ELR (cell line): ENCODE measurements at regions not wholly inside any gene's neighbourhood (a gene's known extent, or its start where the extent isn't known, plus 50 kb on each side); places are given as distances from the start of the nearest gene placed in this dataset.
A peak's percentile ranks its signal among the peaks of the same experiment; 100 is the strongest.
"Not testable (repeated sequence)": the region's sequence is repeated elsewhere in the genome, so short reads cannot be mapped to it uniquely, and the experiment has no call there.

ENCODE experiments used
- DNase-seq: peaks from one replicate; pipeline ENCODE4 v3.0.0-alpha.2; 2015; ENCODE audit warnings: low read depth

DNA sequence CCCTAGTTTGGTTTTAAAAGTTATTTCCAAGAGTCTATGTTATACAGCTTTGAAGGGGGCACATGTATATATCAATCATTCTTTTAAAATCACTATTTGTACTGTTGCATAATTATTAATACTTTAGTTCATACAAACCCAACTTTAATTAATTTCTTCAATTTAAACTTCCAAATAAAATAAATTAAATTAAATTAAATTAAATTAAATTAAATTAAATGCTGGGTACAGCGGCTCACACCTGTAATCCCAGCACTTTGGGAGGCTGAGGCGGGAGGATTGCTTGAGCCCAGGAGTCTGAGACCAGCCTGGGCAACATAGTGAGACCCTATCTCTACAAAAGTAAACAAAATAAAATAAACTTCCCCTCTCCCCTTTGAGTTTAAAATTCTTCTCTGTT lies 98.9 kb upstream of the MYO10 start:
- DNase-seq: not testable (repeated sequence)

DNA sequence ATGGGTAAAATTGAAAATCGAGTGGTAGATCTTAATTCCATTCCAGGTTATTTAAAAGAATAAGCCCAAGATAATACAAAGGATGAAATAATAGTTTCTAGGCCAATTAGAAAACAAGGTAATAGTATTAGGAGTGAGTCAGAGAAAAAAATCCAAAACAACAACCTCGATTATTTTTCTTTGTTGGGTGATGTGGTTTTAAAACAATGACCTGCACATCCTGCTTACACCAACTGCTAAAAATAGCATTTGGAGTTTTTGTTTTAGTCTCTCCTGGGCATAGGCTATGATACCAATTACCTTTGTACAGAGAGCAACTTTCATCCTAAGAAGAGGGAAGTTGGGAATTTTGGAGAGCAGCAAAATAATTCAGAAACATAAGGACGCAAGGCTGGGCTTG lies 101.7 kb upstream of the MYO10 start:
- peak; percentile 56 for DNase-seq

DNA sequence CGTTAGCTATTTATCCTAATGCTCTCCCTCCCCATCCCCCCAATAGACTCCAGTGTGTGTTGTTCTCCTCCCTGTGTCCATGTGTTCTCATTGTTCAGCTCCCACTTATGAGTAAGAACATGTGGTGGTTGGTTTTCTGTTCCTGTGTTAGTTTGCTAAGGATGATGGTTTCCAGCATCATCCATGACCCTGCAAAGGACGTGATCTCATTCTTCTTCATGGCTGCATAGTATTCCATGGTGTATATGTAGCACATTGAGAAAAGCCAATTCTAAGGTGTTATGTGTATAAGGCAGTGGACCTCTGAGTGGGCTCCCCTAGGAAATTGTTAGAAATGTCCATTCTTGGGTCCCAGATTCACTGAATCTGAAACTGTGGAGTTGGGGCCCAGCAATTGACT lies 103.1 kb upstream of the MYO10 start:
- no peak for DNase-seq

DNA sequence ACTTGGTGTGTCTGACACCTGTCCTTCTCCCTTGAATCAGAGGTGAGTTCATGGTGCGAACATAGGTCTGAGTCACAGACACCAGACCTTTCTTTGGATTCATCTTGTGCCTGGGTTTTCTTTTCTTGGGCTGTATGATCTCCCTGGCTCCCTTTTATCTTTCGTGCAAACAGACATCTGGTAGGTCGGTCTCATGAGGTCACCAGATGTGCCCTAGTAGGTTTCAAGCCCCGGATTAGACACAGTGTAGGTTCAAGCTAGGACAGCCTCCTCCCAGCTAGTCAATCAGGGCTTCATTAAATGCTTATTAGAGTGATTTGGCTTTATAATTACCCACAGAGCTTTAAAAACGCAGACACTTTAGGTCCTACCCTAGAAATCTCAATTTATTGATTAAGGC lies 106.0 kb upstream of the MYO10 start:
- DNase-seq: no peak

DNA sequence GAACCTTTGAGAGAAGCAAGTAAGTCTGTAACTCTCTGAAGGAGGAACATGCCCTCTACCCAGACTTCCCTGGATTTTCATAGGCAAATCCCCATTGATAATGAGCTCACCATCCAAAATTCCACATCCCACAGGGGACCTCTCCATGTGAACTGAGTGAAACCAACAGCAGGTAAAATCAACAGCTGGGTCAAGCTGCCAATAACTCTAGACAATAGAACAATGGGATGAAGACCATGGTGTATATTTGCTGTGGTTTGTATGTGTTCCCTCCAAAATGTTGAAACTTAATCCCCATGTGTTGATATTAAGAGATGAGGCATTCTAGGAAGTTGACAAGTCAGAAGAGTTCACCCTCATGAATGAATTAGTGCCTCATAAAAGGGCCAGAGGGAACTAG lies 110.2 kb upstream of the MYO10 start:
- no peak for DNase-seq

DNA sequence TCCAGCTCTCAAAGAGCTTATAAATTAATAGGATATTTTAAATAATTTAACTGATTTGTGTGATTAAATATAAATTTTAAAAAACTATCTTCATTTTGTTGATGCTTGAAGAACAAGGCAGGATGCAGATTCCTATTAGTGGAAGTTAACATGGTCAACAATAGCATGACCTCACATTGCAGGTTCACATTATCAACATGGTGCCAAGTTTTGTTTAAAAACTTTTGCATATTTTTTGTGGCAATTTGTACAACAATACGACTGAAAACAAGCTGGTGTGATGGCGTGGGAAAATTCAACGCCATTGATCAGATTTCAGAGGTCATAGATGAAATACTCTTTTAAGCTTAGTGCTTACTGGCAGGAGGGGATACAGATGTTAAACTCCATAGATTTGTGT lies 114.1 kb upstream of the MYO10 start:
- no peak for DNase-seq

DNA sequence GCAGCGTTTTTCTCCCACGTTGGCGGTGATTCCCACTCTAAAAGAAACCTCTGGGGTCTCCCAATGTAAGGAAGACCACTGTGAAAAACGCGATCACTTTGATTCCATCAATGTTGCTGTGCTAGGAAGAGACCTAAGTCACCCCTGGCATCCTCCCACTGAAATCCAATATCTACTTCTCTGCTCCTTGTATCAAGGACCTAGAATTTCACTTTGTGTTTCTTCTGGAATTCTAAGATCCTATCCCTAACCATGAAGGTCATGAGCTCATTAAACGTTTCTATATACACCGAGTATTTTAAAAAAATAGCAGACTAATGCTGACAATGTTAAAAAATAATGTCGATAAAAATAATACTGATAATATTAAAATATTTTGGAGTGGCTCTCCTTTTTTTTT lies 118.8 kb upstream of the MYO10 start:
- DNase-seq: no peak

DNA sequence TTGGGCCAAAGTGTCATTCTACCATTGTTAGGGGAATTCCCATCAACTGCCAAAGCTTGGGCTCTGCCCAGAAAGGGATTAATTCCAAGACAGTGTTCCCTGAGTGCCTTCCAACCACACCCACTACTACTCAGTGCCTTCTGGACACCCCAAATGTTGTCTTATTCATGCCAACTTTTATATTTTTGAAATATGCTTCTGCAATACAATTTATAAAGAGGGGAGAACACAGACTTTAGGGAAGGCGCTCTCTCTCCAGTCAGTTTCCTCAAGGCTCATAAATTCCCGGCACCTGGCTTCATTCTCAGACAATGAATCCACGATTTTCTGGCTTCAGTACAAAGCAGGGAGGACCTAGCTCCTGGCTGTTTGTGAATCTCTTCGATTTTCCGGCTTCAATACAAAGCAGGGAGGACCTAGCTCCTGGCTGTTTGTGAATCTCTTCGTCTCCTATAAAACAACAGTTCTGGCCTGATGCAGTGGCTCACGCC lies 120.1 kb upstream of the MYO10 start:
- DNase-seq: peak; percentile 13

DNA sequence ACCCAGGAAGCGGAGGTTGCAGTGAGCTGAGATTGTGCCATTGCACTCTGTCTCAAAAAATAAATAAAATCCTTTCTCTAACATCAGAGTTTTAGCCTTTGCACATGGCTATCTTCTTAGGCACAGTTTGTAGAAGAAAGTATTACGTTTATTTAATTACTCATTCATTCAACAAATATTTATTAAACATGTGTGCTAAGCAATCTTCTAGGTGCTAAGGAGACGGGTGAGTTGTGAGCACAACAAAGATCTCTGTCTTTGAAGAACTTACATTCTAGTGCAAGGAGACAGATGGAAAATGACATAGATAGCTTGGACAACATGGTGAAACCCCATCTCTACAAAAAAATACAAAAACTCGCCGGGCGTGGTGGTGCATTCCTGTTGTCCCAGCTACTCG lies 122.3 kb upstream of the MYO10 start:
- DNase-seq: no peak

DNA sequence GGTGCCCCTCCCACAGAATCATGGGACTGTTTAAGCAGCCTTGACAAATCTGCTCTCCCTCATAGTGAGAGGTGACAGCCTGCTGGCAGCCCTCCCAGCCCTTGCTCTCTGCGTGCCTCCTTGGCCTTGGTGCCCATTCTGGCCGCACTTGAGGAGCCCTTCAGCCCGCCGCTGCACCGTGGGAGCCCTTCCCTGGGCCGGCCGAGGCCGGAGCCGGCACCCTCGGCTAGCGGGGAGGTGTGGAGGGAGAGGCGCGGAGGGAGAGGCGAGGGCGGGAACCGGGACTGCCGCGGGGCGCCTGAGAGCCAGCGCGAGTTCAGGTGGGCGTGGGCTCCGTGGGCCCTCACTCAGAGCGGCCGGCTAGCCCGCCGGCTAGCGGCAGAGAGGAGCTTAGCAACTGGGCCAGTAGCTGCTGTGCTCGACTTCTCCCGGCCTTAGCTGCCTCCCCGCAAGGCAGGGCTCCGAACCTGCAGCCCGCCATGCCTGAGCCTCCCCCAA lies 125.9 kb upstream of the MYO10 start:
- DNase-seq: no peak

DNA sequence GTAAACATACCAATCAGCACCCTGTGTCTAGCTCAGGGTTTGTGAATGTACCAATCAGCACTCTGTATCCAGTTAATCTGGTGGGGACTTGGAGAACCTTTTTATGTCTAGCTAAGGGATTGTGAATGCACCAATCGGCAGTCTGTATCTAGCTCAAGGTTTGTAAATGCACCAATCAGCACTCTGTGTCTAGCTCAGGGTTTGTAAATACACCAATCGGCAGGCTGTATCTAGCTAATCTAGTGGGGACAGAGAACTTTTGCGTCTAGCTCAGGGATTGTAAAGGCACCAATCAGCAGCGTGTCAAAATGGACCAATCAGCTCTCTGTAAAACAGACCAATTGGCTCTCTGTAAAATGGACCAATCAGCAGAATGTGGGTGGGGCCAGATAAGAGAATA lies 126.7 kb upstream of the MYO10 start:
- not testable (repeated sequence) for DNase-seq

DNA sequence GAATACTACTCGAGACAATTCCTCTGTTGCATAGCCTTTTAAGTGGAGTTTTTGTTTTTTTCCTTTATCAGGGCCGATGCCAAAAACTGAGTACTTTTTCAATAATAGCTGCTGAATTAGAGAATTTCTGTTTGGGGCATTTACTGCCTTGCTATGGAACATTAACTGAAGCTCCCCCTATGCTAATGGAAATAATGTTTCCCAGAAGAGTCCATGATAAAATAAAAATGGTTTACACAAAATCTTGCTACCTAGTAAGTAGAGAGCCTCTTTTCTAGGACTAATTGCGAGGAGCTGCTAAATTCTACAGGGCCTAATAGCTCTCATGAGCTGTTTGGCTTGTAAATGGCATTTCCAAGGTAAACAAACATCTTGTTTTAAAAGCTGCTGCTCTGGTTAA lies 128.2 kb upstream of the MYO10 start:
- DNase-seq: no peak

DNA sequence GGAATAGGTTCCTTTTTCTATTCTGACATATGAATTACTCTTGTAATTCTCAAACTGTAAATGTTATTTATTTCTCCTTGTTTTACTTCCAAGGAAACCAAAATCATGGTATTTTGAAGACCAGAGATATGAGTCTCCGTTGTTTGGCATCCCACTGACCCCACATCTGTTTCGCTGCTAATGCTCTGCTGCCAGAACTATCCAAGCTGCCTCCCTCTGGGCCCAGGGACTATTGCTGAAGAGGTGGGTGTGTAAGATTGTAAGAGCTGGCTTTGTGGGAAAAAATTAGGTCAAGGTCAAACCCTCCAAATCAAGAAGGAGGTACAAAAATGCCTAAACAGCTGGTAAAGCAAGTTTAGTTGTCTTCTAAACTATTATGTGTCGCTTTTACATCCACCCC lies 129.4 kb upstream of the MYO10 start:
- no peak for DNase-seq

DNA sequence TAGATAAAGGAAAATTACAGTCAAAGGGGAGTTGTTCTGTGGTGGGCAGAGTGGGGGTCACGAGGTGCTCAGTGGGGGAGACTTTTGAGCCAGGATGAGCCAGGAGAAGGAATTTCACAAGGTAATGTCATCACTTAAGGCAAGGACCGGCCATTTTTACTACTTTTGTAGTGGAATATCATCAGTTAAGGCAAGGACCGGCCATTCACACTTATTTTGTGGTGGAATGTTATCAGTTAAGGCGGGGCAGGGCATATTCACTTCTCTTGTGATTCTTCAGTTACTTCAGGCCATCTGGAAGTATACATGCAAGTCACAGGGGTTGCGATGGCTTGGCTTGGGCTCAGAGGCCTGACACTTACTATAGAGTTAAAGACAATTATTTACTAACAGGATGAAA lies 129.9 kb upstream of the MYO10 start:
- not testable (repeated sequence) for DNase-seq

DNA sequence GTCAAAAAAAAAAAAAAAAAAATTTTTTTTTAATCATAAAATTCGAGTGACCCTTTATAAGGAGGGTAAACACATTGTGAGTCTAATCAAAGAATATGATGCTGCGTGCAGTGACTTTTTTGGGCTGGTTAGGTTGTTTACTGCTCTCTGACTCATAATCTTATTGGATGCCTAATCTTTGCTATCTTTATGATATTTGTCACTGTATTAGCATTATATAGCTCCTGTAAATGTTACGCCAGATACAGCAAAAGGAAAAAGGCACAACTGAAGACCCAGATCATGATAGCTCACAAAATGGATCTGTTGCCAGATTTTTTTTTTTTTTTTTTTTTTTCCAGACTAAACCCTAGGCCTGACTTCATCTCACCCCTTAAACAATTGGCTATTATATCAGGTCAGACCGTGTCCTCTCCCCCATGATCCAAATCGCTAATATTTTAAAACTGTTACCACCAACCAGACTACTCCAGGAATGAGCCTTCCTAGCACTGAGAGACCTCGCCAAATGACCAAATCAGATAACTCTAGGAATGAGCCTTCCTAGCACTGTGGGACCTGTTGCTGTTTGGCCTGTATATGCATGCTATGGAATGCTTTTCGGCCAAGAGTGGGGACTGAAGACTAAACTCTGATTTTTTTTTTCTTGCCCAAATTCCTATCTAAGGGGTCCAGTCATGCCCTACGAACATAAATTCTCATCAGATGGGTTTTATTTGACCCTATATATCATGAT lies 131.7 kb upstream of the MYO10 start:
- no peak for DNase-seq

DNA sequence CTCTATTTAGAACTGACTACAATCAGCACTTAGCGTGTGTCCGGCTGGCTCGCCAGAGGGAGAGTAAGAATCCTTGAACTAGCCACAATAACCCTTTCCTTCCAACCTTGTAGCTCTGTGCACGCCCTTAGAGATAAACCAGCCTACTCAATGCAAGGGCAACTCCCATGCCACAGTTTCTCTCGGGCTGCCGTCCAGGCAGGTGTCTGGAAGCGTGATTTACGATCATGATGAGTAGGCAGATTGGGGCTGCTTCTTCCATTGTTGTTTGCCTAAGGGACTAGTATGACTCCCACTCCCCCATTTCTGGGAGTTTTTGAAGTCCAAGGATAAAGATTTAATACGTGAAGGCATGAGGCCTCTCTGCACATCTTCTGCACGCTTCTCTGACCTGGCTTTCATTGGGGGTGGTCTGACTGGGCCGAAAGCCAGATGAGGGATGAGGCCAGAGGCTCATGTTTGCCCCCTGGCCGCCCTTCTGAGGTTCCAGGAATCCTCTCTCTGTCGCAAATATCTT lies 134.0 kb upstream of the MYO10 start:
- DNase-seq: no peak

DNA sequence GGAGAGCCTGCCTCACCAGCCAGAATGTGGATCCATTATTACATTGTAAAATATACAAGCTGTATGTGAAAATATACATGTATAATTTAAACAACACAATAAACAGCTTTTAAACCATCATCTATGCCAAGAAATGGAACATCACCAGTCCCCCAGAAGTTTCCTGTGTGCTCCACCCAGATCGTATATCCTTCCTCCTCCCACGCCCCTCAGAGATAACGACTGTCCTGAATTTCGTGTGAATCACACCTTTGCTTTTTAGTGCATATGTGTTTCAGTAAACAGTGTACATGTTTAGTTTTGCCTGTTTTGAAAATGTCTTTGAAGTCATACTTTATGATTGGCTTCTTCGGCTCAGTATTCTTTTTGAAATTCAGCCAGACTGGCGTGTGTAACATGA lies 134.6 kb upstream of the MYO10 start:
- DNase-seq: no peak

DNA sequence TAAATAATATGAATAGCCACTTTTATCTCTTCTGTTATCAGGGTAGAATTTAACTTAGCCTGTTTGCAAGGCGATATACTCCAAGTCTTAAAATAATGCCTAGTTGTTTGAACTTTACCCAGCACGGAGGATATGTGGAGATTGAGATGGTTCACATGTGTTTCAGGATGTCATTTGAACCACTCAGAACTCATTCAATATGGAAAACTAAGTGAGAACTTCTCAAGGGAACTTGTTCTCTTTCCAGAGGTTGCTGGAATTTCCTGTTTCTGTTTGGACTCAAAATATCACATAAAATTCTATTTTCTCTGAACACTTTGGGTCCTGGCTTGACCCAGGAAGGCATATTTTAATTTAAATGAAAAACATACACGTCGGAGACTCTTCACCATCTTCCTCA lies 139.1 kb upstream of the MYO10 start:
- no peak for DNase-seq

DNA sequence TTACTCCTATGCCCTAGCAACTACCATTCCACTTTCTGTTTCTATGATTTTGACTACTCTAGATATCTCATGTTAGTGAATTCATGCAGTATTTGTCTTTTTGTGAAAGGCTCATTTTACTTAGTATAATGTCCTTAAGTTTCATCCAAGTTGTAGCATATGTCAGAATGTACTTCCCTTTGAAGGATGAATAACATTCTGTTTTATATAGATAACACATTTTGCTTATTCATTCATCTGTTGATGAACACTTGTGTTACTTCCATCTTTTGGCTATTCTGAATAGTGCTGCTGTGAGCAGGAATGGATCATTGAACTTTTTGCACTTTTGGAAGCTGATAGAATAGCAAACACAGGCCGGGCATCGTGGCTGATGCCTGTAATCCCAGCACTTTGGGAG lies 140.2 kb upstream of the MYO10 start:
- DNase-seq: no peak

DNA sequence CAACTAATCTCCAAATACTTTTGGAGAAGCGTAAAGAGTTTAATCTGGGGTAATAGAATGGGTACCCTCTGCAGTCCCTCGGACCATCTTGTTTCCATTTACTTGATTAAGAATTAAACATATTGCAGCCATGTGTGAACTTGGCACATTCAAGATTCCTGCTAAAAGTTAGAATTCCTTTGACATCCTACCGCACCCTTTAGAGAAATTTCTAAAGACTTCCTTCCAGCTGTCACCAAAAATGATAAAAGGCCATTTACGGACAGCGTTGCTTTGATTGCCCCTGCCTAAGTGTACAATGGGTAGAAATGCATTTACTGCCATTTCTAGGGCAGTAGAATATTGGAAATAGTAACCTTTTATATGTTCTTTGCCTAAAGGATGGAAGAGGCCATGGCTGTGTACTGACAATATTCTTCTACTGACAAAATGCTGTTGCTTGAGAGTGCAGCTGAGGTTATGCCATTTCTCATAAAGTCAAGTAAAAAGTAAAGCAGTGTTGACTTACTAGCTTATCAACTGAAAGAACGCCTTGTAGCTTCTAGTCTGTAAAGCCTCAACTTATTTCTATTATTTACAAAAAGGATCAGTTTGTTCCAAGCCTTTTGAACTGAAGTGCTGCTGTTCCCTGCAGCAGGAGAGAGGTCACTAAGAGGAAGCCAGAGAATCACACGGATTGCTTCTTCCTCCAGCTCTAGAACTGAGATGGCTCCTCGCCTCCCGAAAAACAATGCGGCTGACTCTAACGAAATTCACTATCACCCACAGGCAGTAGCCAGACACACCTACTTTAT lies 139.8 kb upstream of the BASP1 start:
- no peak for DNase-seq

DNA sequence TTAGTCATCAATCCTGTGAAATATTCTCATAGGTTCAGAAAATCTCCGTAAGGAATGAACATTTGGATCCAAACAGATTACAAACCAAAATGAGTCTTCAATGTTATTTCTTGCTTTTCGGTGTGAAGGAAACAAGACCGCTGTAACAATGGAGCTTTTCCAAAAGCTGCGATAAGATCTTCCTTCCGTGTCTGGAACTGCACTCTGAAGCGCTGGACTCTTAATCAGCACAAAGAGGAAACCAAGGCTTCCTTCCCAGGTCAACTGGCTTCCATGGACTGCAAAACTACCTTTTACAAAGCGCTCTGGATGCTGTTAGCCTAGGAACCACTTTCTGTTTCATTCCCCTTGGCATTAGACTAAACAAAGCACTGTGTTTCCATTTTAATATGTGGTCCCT lies 137.9 kb upstream of the BASP1 start:
- DNase-seq: peak; percentile 40

DNA sequence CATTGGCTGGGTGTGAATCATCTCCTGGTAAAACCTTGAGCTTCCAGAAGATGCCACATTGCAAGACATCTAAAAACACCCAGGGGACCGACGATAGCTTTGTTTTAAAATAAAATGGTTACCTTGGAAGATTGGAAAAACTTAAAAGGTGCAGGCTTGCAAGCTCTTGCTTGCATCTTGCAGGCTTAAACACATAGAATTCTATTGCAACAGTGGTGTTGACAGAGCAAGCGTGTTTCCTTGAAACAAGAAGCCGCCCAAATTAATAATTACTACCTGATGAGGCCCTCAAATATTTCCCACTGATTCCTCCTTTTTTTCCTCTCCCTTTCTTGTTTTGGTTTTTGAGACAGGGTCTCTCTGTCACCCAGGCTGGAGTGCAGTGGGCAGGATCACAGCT lies 137.1 kb upstream of the BASP1 start:
- DNase-seq: no peak

DNA sequence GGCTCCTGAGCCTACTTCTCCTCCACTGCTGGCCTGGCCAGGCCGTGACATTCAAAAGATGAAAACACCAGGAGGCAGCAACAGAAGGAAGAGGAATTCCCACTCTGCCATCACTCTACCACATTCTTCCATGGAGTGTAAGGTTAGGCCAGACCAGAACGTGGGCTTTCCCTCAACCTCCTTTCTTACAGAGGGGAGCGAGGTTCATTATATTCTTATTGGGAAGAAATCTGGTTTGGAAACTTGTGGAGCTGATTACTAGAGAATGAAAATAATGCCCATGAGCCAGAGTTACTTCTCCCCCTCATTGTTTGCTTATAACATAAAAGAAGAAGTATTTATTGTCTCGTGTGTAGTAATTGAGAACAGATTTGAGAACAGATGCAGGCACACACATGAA lies 136.3 kb upstream of the BASP1 start:
- peak; percentile 13 for DNase-seq
